Neural progenitor cell (in vitro differentiated cells): ENCODE measurements at regions not wholly inside any gene's neighbourhood (a gene's known extent, or its start where the extent isn't known, plus 50 kb on each side); places are given as distances from the start of the nearest gene placed in this dataset.

Source experiments
- EZH2 ChIP-seq: fragments of 200-600 bp; sonication (generic); IDR thresholded peaks from 2 replicates; pipeline ENCODE4 v1.6.1; 2017; ENCODE audit warnings: antibody characterized with exemption, mild to moderate bottlenecking, moderate library complexity
- EZH2phosphoT487 ChIP-seq: fragments of 200-600 bp; sonication (generic); IDR thresholded peaks from 2 replicates; pipeline ENCODE4 v1.6.1; 2017; ENCODE audit warnings: antibody characterized with exemption
- TF ChIP-seq, protein P1 (sequence below): fragments of 200-600 bp; sonication (generic); IDR thresholded peaks from 2 replicates; pipeline ENCODE4 v1.5.1; 2017; ENCODE audit warnings: antibody characterized with exemption, mild to moderate bottlenecking

DNA sequence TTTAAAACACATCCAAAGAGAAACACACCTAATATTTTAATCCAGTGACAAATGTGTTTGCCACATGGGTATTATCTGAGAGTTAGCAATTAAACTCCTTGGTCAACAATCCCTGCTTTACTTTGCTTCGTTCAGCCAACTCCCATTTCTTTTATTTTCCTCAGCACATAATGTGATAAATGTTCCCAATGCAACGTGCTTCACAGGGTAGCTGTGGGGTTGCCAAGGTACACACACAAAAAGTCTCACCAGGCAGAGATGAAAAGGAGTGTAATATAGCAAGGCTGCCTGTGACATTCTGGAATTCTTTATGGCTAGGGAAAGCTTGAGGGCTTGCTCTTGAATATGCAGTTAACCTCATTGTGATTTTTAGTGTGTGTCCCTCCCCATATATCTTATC, 208.0 kb upstream of the DIO2 start:
- TF ChIP-seq, protein P1, sequence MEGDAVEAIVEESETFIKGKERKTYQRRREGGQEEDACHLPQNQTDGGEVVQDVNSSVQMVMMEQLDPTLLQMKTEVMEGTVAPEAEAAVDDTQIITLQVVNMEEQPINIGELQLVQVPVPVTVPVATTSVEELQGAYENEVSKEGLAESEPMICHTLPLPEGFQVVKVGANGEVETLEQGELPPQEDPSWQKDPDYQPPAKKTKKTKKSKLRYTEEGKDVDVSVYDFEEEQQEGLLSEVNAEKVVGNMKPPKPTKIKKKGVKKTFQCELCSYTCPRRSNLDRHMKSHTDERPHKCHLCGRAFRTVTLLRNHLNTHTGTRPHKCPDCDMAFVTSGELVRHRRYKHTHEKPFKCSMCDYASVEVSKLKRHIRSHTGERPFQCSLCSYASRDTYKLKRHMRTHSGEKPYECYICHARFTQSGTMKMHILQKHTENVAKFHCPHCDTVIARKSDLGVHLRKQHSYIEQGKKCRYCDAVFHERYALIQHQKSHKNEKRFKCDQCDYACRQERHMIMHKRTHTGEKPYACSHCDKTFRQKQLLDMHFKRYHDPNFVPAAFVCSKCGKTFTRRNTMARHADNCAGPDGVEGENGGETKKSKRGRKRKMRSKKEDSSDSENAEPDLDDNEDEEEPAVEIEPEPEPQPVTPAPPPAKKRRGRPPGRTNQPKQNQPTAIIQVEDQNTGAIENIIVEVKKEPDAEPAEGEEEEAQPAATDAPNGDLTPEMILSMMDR, result no peak
- TF ChIP-seq EZH2phosphoT487 (no peak), EZH2 (no peak)
